ENCODE measurements at regions not wholly inside any gene's neighbourhood (a gene's known extent, or its start where the extent isn't known, plus 50 kb on each side); places are given as distances from the start of the nearest gene placed in this dataset.

DNA sequence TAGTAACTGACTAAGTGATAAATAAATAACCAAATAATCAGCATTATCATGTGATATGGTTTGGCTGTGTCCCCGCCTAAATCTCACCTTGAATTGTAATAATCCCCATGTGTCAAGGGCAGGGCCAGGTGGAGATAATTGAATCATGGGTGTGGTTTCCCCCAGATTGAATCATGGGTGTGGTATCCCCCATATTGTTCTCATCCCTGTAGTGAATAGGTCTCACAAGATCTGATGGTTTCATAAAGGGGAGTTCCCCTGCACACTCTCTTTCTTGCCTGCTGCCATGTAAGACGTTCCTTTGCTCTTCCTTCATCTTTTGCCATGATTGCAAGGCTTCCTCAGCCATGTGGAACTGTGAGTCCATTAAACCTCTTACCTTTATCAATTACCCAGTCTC lies 72.1 kb upstream of the NRP1 start:
- TF ChIP-seq CTCF (IDR thresholded peaks at IDR 0.05; ENCODE audit: low read depth, low read length, poor library complexity, severe bottlenecking) (no peak), EZH2phosphoT487 (IDR thresholded peaks at IDR 0.05; ENCODE audit: borderline replicate concordance, low read length) (no peak)
